PFSK-1 (cell line): ENCODE measurements at regions not wholly inside any gene's neighbourhood (a gene's known extent, or its start where the extent isn't known, plus 50 kb on each side); places are given as distances from the start of the nearest gene placed in this dataset.

Experiments used
- POLR2AphosphoS5 ChIP-seq: IDR thresholded peaks from 2 replicates; pipeline ENCODE4 v1.6.1; 2012; ENCODE audit warnings: low read depth, mild to moderate bottlenecking, control low read depth, low read length, moderate library complexity
- REST ChIP-seq, 2 experiments: IDR thresholded peaks; 2 replicates each; pipeline versions ENCODE4 v1.6.1 to v1.8.0; 2011 to 2012; ENCODE audit warnings: low read depth in 2 of 2, low read length in 2 of 2, control low read depth in 1 of 2, inconsistent platforms in 1 of 2, mild to moderate bottlenecking in 1 of 2, moderate library complexity in 1 of 2; ENCODE audit not compliant: insufficient read depth in 1 of 2
- TAF1 ChIP-seq: IDR thresholded peaks from 2 replicates; pipeline ENCODE4 v1.6.1; 2012; ENCODE audit warnings: low read length, control low read depth, borderline replicate concordance; ENCODE audit not compliant: insufficient read depth

DNA sequence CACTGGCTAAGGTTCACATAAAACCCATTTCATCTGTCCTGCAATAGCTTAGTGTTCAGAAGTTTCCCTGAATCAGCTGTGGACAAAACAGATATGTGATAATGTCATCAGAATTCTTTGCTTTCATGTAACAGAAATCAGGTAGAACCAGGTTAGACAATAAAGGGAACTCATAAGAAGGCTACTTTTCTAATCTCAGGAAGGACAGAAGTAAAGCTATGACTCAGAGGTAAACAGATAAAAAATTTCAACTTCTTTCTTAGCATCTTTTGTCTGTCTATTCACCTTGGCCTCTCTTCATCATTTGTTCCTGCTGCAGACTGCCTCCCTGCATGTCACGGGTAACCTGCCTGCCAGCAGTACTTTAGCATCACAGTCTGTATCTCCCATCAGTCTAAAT is 643.1 kb downstream of the MECOM start:
- TF ChIP-seq POLR2AphosphoS5 = no peak
- TF ChIP-seq REST (IDR thresholded peaks at IDR 0.05; ENCODE audit: insufficient read depth in 1 of 2, low read depth in 2 of 2, low read length in 2 of 2) = no peak
- no peak for TF ChIP-seq TAF1
